Stimulated activated naive CD8-positive, alpha-beta T cell treated with anti-CD3 and anti-CD28 coated beads, Interleukin-15, Interleukin-2, amounts not matched to agents 100 ng/mL and 50 ng/mL, for 24 hours (primary cell): ENCODE measurements at regions not wholly inside any gene's neighbourhood (a gene's known extent, or its start where the extent isn't known, plus 50 kb on each side); places are given as distances from the start of the nearest gene placed in this dataset.

Experiments
- H3K27ac Mint-ChIP-seq: one replicate; pipeline ENCODE4 v1.8.0; 2021; ENCODE audit warnings: mild to moderate bottlenecking, mixed read lengths
- H3K27me3 Mint-ChIP-seq: one replicate; pipeline ENCODE4 v1.8.0; 2021; ENCODE audit warnings: mixed read lengths
- H3K36me3 Mint-ChIP-seq: one replicate; pipeline ENCODE4 v1.8.0; 2021; ENCODE audit warnings: low read depth, mixed read lengths
- H3K4me1 Mint-ChIP-seq: one replicate; pipeline ENCODE4 v1.8.0; 2021; ENCODE audit warnings: low read depth, mixed read lengths
- H3K4me3 Mint-ChIP-seq: one replicate; pipeline ENCODE4 v1.8.0; 2021; ENCODE audit warnings: mild to moderate bottlenecking, mixed read lengths
- H3K9me3 Mint-ChIP-seq: one replicate; pipeline ENCODE4 v1.8.0; 2021; ENCODE audit warnings: mixed read lengths

DNA sequence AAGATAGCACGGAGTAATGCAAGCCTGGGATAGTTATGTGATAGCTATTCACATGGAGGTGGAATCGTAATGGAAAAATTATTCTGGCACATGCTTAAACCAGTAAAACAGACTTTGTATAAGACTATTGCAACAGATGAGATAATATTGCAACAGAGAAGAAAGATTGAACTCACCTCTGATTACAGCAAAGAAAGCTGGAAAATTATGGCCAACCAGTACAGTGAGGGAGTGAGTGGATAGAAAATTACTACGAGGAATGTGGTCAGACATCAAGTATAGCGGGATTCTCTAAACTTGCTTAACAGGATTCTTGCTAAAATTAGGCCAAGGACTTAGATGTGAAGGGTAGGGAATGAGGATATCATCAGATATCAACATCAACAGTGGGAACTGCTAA, 397.6 kb upstream of the KLHL1 start:
- no peaks in the 10 kb centered on the region for H3K36me3 Mint-ChIP-seq
- no peak overlapping the region for H3K4me3 Mint-ChIP-seq

DNA sequence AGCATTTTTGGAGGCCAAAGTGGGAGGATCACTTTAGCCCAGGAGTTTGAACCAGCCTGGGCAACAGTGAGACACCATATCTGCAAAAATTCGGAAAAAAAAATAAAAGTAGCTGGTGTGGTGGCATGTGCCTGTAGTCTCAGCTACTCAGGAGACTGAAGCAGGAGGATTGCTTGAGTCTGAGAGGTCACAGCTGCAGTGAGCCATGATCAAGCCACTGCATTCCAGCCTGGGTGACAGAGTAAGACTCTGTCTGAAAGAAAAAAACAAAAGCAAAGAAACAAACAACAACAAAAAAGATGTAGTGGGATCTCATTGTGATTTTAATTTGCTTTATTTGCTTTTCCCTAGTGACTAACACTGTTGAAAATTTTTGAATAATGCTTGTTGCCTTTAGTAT, 394.7 kb upstream of the KLHL1 start:
- peaks cover 8% of the 10 kb centered on the region for H3K9me3 Mint-ChIP-seq
- H3K4me3 Mint-ChIP-seq = no peak overlapping the region
- no peaks in the 10 kb centered on the region for H3K27me3 Mint-ChIP-seq
- no peaks in the 10 kb centered on the region for H3K4me1 Mint-ChIP-seq
- no peaks in the 10 kb centered on the region for H3K36me3 Mint-ChIP-seq
- H3K27ac Mint-ChIP-seq = no peak overlapping the region

More for the DNA sequence above, 397.6 kb upstream of the KLHL1 start:
- H3K27me3 Mint-ChIP-seq = no peaks in the 10 kb centered on the region
- no peaks in the 10 kb centered on the region for H3K4me1 Mint-ChIP-seq
- H3K9me3 Mint-ChIP-seq = peaks cover 19% of the 10 kb centered on the region
- no peak overlapping the region for H3K27ac Mint-ChIP-seq

DNA sequence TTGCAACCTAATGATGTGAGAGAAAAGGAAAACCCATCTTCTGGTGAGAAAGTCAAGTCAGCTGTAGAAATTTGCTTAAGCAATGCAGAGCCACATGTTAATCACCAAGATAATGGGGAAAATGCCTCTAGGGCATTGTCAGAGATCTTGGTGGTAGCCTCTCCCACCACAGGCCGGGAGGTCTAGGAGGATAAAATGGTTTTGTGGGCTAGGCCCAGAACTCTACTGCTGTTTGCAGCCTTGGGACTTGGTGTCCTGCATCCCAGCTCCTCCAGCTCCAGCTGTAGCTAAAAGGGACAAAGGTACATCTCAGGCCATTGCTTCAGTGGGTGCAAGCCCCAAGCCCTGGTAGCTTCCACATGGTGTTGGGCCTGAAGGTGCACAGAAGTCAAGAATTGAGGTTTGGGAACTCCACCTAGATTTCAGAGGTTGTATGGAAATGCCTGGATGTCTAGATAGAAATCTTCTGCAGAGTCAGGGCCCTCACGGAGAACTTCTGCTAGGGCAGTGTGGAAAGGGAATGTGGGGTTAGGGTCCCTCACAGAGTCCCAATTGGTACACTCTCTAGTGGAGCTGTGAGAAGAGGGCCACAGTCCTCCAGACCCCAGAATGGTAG, 382.2 kb upstream of the KLHL1 start:
- Mint-ChIP-seq H3K27me3 (no peaks in the 10 kb centered on the region), H3K4me3 (no peak overlapping the region), H3K9me3 (peaks cover 15% of the 10 kb centered on the region), H3K4me1 (no peaks in the 10 kb centered on the region), H3K36me3 (no peaks in the 10 kb centered on the region), H3K27ac (no peak overlapping the region)

DNA sequence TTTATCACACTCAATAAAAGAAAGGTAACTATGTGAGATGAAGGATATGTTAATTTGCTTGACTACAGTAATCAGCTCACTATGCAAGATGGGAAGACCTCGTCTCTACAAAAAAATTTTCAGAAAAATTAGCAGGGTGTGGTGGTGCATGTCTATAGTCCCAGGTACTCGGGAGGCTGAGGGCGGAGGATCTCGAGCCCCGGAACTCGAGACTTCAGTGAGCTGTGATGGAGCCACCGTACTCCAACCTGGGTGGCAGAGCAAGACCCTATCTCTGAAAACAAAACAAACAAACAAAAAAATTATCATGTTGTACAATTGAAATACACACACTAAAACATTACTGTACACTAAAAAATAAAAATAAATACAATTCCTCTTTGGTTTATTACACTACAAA, 376.7 kb upstream of the KLHL1 start:
- peaks cover 11% of the 10 kb centered on the region for H3K9me3 Mint-ChIP-seq
- H3K27me3 Mint-ChIP-seq = no peaks in the 10 kb centered on the region
- no peaks in the 10 kb centered on the region for H3K4me1 Mint-ChIP-seq
- no peak overlapping the region for H3K27ac Mint-ChIP-seq
- no peak overlapping the region for H3K4me3 Mint-ChIP-seq
- H3K36me3 Mint-ChIP-seq = no peaks in the 10 kb centered on the region

DNA sequence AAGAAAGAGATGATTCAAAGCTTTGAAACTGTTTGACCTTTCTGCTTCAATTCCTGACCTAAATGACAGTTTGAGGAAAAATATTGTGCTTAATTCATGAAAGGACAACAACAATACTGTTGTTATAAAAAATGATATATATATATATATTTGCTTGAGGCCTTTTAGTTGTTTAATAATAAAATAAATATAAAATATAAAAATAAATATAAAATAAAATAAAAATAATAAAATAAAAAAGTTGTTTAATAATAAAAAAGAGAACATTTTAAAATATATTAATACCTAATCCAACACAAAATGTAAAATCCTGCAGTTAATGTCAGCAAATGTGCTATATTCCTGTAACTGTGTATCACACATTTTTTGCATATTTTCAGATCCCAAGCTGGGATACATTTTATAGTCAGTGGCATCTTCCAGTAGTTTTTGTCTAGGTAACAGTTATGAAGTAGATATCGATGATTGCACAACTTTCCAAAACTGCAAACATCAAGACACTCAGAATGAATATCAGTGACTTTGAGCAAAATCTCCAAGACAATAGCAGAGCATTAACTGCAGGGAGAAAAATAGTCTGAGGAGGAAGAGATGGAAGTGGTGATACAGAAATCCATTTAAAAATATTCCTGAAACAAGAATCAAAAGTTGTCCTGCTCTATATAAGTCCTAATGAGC, 375.5 kb upstream of the KLHL1 start:
- Mint-ChIP-seq H3K27me3 (no peaks in the 10 kb centered on the region), H3K9me3 (peaks cover 4% of the 10 kb centered on the region), H3K36me3 (no peaks in the 10 kb centered on the region)

DNA sequence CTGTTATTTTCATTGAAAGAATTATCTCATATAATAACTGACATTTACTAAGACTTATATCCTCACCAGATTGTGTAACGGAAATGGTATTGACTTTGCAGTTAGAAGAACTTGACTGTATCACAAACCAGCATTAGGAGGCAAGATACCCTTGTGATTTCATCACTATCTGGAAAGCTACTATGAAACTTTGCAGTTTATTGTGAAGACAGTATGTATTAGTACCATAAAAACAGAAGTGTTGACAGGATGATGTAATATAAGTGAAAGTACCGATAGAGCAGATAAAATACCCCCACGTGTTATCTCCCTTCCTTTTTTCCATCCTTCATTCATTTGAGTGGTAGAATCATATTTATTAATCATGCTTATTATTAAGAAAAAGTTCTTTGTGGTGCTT, 365.7 kb upstream of the KLHL1 start:
- H3K9me3 Mint-ChIP-seq = peaks cover 8% of the 10 kb centered on the region
- H3K27me3 Mint-ChIP-seq = no peaks in the 10 kb centered on the region
- no peaks in the 10 kb centered on the region for H3K36me3 Mint-ChIP-seq
- no peak overlapping the region for H3K4me3 Mint-ChIP-seq
- no peaks in the 10 kb centered on the region for H3K4me1 Mint-ChIP-seq
- H3K27ac Mint-ChIP-seq = no peak overlapping the region

More for the DNA sequence above, 375.5 kb upstream of the KLHL1 start:
- no peak overlapping the region for H3K4me3 Mint-ChIP-seq
- H3K4me1 Mint-ChIP-seq = no peaks in the 10 kb centered on the region
- no peak overlapping the region for H3K27ac Mint-ChIP-seq

DNA sequence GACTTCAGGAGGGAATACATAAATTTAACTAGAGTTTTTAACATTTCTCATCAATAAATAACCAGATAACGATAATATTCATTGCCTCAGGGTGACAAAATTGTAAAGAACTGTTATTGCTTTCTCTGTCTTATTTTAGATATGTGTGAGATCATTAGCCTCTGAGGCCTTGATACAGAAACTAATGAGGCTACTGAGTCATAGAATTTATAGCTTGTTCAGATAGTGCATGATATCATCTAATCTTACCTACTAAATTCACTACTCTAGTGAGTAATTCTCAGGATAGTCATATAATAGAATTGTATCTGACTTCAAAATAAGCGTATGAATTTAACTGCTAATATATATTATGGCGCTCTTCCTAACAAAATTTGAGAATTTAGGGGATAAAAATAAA, 360.8 kb upstream of the KLHL1 start:
- Mint-ChIP-seq H3K36me3 (no peaks in the 10 kb centered on the region), H3K9me3 (peaks cover 3% of the 10 kb centered on the region), H3K4me1 (no peaks in the 10 kb centered on the region), H3K4me3 (no peak overlapping the region), H3K27ac (no peak overlapping the region), H3K27me3 (no peaks in the 10 kb centered on the region)

DNA sequence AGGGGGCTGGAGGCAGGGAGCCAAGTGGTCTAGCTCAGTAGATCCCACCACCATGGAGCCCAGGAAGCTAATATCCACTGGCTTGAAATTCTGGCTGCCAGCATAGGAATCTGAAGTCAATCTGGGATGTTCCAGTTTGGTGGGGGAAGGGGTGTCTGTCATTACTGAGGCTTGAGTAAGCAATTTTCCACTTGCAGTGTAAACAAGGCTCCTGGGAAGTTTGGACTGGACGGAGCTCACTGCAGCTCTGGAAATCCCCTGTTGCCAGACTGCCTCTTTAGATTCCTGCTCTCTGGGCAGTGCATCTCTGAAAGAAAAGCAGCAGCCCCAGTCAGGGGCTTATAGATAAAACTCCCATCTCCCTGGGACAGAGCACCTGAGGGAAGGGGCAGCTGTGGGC, 349.2 kb upstream of the KLHL1 start:
- Mint-ChIP-seq H3K9me3 (peaks cover 16% of the 10 kb centered on the region), H3K27ac (no peak overlapping the region), H3K4me1 (no peaks in the 10 kb centered on the region), H3K4me3 (no peak overlapping the region), H3K36me3 (no peaks in the 10 kb centered on the region), H3K27me3 (no peaks in the 10 kb centered on the region)

DNA sequence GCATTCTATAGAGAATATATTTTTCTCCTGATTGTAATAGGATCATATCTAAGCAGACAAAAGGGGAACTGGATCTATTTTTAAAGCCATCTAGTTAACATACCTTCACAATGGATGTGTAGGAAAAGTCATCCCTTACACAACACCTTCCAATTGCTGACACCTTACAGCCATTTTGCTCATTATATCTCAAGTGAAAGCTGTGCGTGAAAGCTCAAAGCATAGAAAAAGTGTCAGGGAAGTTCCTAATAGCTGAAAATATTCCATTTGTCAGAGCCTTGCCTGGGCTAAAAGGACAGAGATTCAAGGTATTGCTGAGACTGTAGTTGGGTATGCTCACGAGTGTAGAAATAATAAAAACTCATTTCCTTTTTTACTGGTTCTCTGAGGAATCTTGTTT, 340.6 kb upstream of the KLHL1 start:
- H3K36me3 Mint-ChIP-seq = no peaks in the 10 kb centered on the region
- no peak overlapping the region for H3K4me3 Mint-ChIP-seq
- H3K27ac Mint-ChIP-seq = no peak overlapping the region
- peaks cover 6% of the 10 kb centered on the region for H3K9me3 Mint-ChIP-seq
- no peaks in the 10 kb centered on the region for H3K4me1 Mint-ChIP-seq
- no peaks in the 10 kb centered on the region for H3K27me3 Mint-ChIP-seq

DNA sequence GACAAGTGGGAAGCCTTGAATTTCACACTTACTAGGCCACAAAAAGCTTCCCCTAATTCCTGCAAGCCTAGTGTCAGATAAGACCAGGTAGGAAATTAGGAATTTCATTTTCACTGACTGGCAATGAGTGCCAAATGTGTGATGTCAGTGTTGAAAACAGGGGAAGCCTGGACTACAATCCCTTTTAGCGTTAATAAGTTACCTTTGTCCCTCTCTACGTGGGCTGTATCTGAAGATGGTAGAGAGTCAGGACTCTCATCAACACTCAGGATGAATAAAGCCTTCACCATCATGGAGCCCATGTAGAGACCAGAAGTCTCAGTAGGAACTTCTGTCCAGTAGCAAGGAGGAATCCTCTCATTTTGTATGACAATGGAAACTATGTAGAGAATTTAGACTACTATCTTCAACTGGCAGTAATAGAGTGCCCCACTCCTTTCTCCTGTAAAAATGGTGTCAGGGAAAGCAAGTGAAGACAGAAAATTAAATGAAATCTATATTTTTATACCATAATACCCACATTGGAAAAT, 324.1 kb upstream of the KLHL1 start:
- H3K27me3 Mint-ChIP-seq = no peaks in the 10 kb centered on the region

DNA sequence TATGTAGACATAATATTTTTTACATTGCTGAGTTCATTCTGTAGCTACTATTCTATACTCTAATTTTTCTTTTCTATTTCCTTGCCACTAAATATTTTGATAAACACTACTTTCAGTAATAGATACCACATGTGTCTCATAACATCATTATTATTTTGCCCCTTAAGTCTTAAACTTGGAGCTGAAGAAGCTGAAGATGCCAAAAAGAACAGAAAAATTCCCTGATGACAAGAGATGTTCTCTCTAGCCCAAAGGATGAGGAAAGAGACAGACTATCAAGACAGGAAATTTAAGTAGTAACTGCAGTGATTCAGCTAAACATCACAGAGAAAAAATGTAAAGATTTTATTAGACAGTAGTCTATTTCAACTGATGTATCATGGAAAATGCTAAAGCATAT, 322.0 kb upstream of the KLHL1 start:
- Mint-ChIP-seq H3K9me3 (peaks cover 4% of the 10 kb centered on the region), H3K27me3 (no peaks in the 10 kb centered on the region), H3K36me3 (no peaks in the 10 kb centered on the region), H3K27ac (no peak overlapping the region), H3K4me3 (no peak overlapping the region), H3K4me1 (no peaks in the 10 kb centered on the region)

More for the DNA sequence above, 324.1 kb upstream of the KLHL1 start:
- Mint-ChIP-seq H3K4me1 (no peaks in the 10 kb centered on the region), H3K9me3 (peaks cover 4% of the 10 kb centered on the region), H3K27ac (no peak overlapping the region), H3K4me3 (no peak overlapping the region), H3K36me3 (no peaks in the 10 kb centered on the region)

DNA sequence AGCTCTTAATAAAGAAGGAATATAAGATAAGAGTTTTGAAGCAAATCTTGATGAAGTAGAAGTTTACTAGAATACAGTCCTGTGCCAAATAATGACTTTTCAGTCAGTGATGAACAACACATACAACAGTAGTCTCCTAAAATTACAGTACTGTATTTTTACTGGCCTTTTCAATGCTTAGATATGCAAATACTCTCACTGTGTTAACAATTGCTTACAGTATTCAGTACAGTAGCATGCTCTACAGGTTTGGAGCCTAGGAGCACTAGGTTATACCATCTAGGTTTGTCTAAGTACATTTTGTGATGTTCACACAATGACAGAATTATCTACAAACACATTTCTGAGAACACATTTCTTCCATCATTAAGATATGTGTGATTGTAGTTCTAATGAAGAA, 316.7 kb upstream of the KLHL1 start:
- Mint-ChIP-seq H3K9me3 (peaks cover 3% of the 10 kb centered on the region), H3K27me3 (no peaks in the 10 kb centered on the region), H3K36me3 (no peaks in the 10 kb centered on the region), H3K4me3 (no peak overlapping the region), H3K4me1 (no peaks in the 10 kb centered on the region), H3K27ac (no peak overlapping the region)

DNA sequence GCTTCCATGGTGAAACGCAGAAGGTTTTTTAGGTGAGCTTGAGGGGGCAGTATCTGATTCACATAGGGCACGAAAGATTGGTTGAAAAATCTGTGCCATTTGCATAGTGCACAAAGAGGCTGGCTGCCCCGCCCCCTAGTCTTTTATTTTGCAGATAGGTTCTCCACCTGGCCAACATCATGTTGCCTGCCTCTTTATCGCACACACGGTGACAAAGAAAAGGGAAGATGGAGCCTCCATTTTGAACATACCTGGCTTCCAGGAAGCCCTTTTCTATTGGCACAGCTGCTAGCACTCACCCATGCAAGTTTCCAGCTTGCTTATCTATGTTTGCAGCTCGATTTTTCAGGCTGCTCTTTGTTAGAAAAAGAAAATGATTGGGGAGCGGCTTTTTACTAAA, 316.2 kb upstream of the KLHL1 start:
- peaks cover 3% of the 10 kb centered on the region for H3K9me3 Mint-ChIP-seq
- H3K27ac Mint-ChIP-seq = no peak overlapping the region
- H3K4me1 Mint-ChIP-seq = no peaks in the 10 kb centered on the region
- no peak overlapping the region for H3K4me3 Mint-ChIP-seq
- no peaks in the 10 kb centered on the region for H3K27me3 Mint-ChIP-seq
- no peaks in the 10 kb centered on the region for H3K36me3 Mint-ChIP-seq

DNA sequence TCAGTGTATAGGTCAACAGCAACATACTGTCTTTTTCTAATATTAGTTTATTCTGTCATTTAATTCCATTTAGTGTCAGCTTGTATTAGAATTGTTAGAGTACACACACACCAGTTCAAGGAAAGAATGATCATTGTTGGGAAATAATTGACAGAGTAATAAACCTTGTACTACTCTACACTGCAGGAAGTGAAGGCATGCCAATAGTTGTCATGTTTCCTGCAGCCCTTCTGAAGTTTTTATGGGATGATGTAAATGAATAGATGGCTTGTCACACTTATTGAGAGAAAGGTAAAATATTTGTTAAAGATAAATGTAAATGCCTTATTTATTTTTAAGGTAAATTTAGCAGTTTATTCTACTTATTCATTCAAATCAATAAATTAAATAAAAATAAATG, 306.9 kb upstream of the KLHL1 start:
- no peaks in the 10 kb centered on the region for H3K27me3 Mint-ChIP-seq
- no peak overlapping the region for H3K4me3 Mint-ChIP-seq
- no peaks in the 10 kb centered on the region for H3K36me3 Mint-ChIP-seq
- H3K27ac Mint-ChIP-seq = no peak overlapping the region
- H3K4me1 Mint-ChIP-seq = no peaks in the 10 kb centered on the region
- peaks cover 11% of the 10 kb centered on the region for H3K9me3 Mint-ChIP-seq

DNA sequence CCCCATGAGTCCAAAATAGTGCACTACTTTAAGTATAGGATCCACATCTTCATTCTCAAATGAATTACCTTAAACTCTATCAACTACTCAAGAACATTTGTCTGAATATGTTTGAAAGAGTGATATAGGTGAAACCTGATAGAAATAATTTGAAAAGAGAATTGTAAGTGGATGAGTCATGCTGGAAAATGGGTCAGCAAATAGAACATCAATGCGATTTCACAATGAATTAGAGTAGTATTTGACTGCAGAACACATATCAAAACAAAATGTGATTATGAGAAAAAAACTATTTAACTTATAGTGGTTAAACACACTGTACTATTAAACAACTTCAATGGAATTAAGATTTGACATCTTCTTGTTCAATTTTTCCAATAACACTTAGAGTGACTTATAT, 300.6 kb upstream of the KLHL1 start:
- peaks cover 10% of the 10 kb centered on the region for H3K9me3 Mint-ChIP-seq
- no peaks in the 10 kb centered on the region for H3K36me3 Mint-ChIP-seq
- no peaks in the 10 kb centered on the region for H3K27me3 Mint-ChIP-seq
- no peak overlapping the region for H3K4me3 Mint-ChIP-seq
- no peak overlapping the region for H3K27ac Mint-ChIP-seq
- H3K4me1 Mint-ChIP-seq = no peaks in the 10 kb centered on the region

DNA sequence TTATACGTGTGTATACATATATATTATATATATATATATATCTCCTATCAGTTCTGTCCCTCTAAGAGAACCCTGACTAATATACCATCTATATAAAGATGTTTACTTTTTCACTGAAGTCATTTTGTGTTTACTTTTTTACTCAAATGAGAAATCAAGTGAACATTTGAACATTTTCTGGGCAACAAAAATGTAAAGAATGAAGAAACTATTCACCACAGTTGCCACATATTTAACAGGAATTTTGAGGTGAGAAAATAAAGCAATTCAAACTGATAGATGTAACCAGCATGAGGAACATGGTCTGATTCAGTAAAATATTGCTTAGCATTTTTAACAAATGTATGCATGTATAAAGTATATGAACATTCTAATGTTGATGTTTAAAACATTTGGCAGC, 299.2 kb upstream of the KLHL1 start:
- no peaks in the 10 kb centered on the region for H3K4me1 Mint-ChIP-seq
- peaks cover 5% of the 10 kb centered on the region for H3K9me3 Mint-ChIP-seq
- no peaks in the 10 kb centered on the region for H3K36me3 Mint-ChIP-seq
- H3K27me3 Mint-ChIP-seq = no peaks in the 10 kb centered on the region
- H3K4me3 Mint-ChIP-seq = no peak overlapping the region
- H3K27ac Mint-ChIP-seq = no peak overlapping the region
